COLO668 (cell line): ENCODE measurements at regions not wholly inside any gene's neighbourhood (a gene's known extent, or its start where the extent isn't known, plus 50 kb on each side); places are given as distances from the start of the nearest gene placed in this dataset.
"Not testable (repeated sequence)": the region's sequence is repeated elsewhere in the genome, so short reads cannot be mapped to it uniquely, and the experiment has no call there.

Source experiments
- DNase-seq: peaks from one replicate; lab custom pipeline; 2025; ENCODE audit not compliant: unreplicated experiment; lab: John Stamatoyannopoulos, UW

GRCh38 chr2:185984670-185985069 is 246.1 kb downstream of the FSIP2 start:
- DNase-seq: no peak

GRCh38 chr2:185988907-185989306 is 250.3 kb downstream of the FSIP2 start:
- not testable (repeated sequence) for DNase-seq

GRCh38 chr2:185990861-185991525 is 252.4 kb downstream of the FSIP2 start:
- no peak for DNase-seq

GRCh38 chr2:185998562-185999070 is 260.0 kb downstream of the FSIP2 start:
- DNase-seq: no peak

- DNase-seq: no peak
These were observed 270.7 kb downstream of the FSIP2 start for GRCh38 chr2:186009341-186009740.

- no peak for DNase-seq
These were observed 278.7 kb downstream of the FSIP2 start for GRCh38 chr2:186017278-186017677.

- DNase-seq: no peak
These were observed 286.3 kb downstream of the FSIP2 start for GRCh38 chr2:186024921-186025320.

- DNase-seq: no peak
These were observed 289.3 kb downstream of the FSIP2 start for GRCh38 chr2:186027922-186028321.

GRCh38 chr2:186031229-186031628 is 292.6 kb downstream of the FSIP2 start:
- no peak for DNase-seq

GRCh38 chr2:186032102-186032738 is 293.6 kb downstream of the FSIP2 start:
- DNase-seq: no peak

- no peak for DNase-seq
These were observed 294.3 kb downstream of the FSIP2 start for GRCh38 chr2:186032930-186033329.

GRCh38 chr2:186033541-186033940 is 294.9 kb downstream of the FSIP2 start:
- no peak for DNase-seq

GRCh38 chr2:186036862-186037449 is 298.4 kb downstream of the FSIP2 start:
- no peak for DNase-seq

GRCh38 chr2:186042207-186043028 is 303.8 kb downstream of the FSIP2 start:
- DNase-seq: no peak

GRCh38 chr2:186044761-186045160 is 306.2 kb downstream of the FSIP2 start:
- no peak for DNase-seq

- no peak for DNase-seq
These were observed 314.3 kb downstream of the FSIP2 start for GRCh38 chr2:186052930-186053329.

GRCh38 chr2:186058614-186059013 is 320.0 kb downstream of the FSIP2 start:
- no peak for DNase-seq

- peak; percentile 13 for DNase-seq
These were observed 320.5 kb downstream of the FSIP2 start for GRCh38 chr2:186059096-186059495.

- DNase-seq: no peak
These were observed 322.3 kb downstream of the FSIP2 start for GRCh38 chr2:186060744-186061440.

- DNase-seq: no peak
These were observed 325.9 kb downstream of the FSIP2 start for GRCh38 chr2:186064507-186064906.

GRCh38 chr2:186065491-186065890 is 326.9 kb downstream of the FSIP2 start:
- no peak for DNase-seq
